Heart left ventricle (tissue), 13 donors: ENCODE measurements at regions not wholly inside any gene's neighbourhood (a gene's known extent, or its start where the extent isn't known, plus 50 kb on each side); places are given as distances from the start of the nearest gene placed in this dataset.

ENCODE experiments used
- CTCF ChIP-seq, 12 donors: fragments of 200-600 bp; sonication (generic) in 4 of 12; IDR thresholded peaks; one replicate each; pipeline versions ENCODE4 v1.5.0 to v1.8.0; 2018 to 2022; ENCODE audit warnings: antibody characterized with exemption in 12 of 12, mild to moderate bottlenecking in 5 of 12
- POLR2A ChIP-seq, 2 donors: fragments of 450-650 bp; IDR thresholded peaks; one replicate each; pipeline ENCODE4 v1.6.1; 2017; ENCODE audit warnings: antibody characterized with exemption in 2 of 2, mild to moderate bottlenecking in 2 of 2, moderate library complexity in 2 of 2
- donor health status: ischemic (EF 13 %, LVEDD 7.1; RV severe dilation, severe dysfunction).
- donor health status: DM: no; HTN: yes; CAD: no.
- donor health status: DM: no; HTN: no; CAD: no.
- donor health status: ischemic (EF 25% LVEDD 6.9; RV normal size, moderate dysfunction).
- donor health status: ischemic (EF 25% LVEDD 5.7; RV mildly dilated, moderate dysfunction).
- donor health status: ischemic (EF 35%, LVEDD 5.7; RV mildly dilated, moderate dysfunction).
- donor health status: nonischemic (EF 11% LVEDD 7.7; RV severe dilation, severe dysfunction).
- donor health status: DM: yes; HTN: yes; CAD: no.
- donor health status: PGD.
- donor health status: ischemic (EF 29% LVEDD 5.4; RV normal size, mild dysfunction).
- donor health status: nonischemic (EF 23%, LVEDD 6.1; RV moderate dilation, normal function).

GRCh38 chr11:57964660-57965059 is 59.0 kb upstream of the OR9Q1 start:
- no peak for TF ChIP-seq CTCF (IDR thresholded peaks at IDR 0.05)
- TF ChIP-seq POLR2A (IDR thresholded peaks at IDR 0.05): no peak
